Panc1 (cell line): ENCODE measurements at regions not wholly inside any gene's neighbourhood (a gene's known extent, or its start where the extent isn't known, plus 50 kb on each side); places are given as distances from the start of the nearest gene placed in this dataset.

Source experiments
- POLR2AphosphoS5 ChIP-seq: IDR thresholded peaks from 2 replicates; pipeline ENCODE4 v1.6.1; 2012; ENCODE audit warnings: mild to moderate bottlenecking, low read depth, low read length, moderate library complexity
- SIN3A ChIP-seq: IDR thresholded peaks from 2 replicates; pipeline ENCODE4 v1.6.1; 2012; ENCODE audit warnings: low read depth, mild to moderate bottlenecking, low read length, moderate library complexity, borderline replicate concordance; ENCODE audit not compliant: insufficient read depth
- TCF7L2 ChIP-seq: IDR thresholded peaks from 2 replicates; pipeline ENCODE4 v1.6.1; 2011; ENCODE audit warnings: mild to moderate bottlenecking, low read depth, low read length, inconsistent platforms
- TF ChIP-seq, protein P1 (sequence below): fragments of 450-650 bp; IDR thresholded peaks from 2 replicates; pipeline ENCODE4 v1.5.1; 2017; ENCODE audit warnings: mild to moderate bottlenecking
- TF ChIP-seq, protein P2 (sequence below), 2 experiments: IDR thresholded peaks; 2 replicates each; pipeline ENCODE4 v1.6.1; 2011 to 2012; ENCODE audit warnings: low read depth in 2 of 2, control low read depth in 1 of 2, low read length in 1 of 2, mild to moderate bottlenecking in 1 of 2, moderate library complexity in 1 of 2; ENCODE audit not compliant: insufficient read depth in 1 of 2

DNA sequence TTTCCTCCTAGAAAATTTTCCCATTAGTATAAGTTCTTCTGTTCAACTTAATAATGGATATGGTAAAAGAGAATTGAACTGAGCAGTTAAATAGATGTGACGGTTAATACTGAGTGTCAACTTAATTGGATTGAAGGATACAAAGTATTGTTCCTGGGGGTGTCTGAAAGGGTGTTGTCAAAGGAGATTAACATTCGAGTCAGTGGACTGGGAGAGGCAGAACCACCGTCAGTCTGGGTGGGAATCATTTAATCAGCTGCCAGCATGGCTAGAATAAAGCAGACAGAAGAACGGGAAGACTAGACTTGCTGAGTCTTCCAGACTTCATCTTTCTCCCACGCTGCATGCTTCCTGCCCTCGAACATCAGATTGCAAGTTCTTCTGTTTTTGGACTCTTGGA lies 689.6 kb upstream of the CDH10 start:
- no peak for TF ChIP-seq POLR2AphosphoS5
- TF ChIP-seq, protein P1, sequence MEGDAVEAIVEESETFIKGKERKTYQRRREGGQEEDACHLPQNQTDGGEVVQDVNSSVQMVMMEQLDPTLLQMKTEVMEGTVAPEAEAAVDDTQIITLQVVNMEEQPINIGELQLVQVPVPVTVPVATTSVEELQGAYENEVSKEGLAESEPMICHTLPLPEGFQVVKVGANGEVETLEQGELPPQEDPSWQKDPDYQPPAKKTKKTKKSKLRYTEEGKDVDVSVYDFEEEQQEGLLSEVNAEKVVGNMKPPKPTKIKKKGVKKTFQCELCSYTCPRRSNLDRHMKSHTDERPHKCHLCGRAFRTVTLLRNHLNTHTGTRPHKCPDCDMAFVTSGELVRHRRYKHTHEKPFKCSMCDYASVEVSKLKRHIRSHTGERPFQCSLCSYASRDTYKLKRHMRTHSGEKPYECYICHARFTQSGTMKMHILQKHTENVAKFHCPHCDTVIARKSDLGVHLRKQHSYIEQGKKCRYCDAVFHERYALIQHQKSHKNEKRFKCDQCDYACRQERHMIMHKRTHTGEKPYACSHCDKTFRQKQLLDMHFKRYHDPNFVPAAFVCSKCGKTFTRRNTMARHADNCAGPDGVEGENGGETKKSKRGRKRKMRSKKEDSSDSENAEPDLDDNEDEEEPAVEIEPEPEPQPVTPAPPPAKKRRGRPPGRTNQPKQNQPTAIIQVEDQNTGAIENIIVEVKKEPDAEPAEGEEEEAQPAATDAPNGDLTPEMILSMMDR = no peak
- TF ChIP-seq, protein P2, sequence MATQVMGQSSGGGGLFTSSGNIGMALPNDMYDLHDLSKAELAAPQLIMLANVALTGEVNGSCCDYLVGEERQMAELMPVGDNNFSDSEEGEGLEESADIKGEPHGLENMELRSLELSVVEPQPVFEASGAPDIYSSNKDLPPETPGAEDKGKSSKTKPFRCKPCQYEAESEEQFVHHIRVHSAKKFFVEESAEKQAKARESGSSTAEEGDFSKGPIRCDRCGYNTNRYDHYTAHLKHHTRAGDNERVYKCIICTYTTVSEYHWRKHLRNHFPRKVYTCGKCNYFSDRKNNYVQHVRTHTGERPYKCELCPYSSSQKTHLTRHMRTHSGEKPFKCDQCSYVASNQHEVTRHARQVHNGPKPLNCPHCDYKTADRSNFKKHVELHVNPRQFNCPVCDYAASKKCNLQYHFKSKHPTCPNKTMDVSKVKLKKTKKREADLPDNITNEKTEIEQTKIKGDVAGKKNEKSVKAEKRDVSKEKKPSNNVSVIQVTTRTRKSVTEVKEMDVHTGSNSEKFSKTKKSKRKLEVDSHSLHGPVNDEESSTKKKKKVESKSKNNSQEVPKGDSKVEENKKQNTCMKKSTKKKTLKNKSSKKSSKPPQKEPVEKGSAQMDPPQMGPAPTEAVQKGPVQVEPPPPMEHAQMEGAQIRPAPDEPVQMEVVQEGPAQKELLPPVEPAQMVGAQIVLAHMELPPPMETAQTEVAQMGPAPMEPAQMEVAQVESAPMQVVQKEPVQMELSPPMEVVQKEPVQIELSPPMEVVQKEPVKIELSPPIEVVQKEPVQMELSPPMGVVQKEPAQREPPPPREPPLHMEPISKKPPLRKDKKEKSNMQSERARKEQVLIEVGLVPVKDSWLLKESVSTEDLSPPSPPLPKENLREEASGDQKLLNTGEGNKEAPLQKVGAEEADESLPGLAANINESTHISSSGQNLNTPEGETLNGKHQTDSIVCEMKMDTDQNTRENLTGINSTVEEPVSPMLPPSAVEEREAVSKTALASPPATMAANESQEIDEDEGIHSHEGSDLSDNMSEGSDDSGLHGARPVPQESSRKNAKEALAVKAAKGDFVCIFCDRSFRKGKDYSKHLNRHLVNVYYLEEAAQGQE (IDR thresholded peaks at IDR 0.05; ENCODE audit: insufficient read depth in 1 of 2, low read depth in 2 of 2, low read length in 1 of 2) = no peak
- no peak for TF ChIP-seq TCF7L2
- no peak for TF ChIP-seq SIN3A
